RWPE1 (cell line): ENCODE measurements at regions not wholly inside any gene's neighbourhood (a gene's known extent, or its start where the extent isn't known, plus 50 kb on each side); places are given as distances from the start of the nearest gene placed in this dataset.
"Not testable (repeated sequence)": the region's sequence is repeated elsewhere in the genome, so short reads cannot be mapped to it uniquely, and the experiment has no call there.

Experiments
- CTCF ChIA-PET: fragments of 350-600 bp; sonication (Branson Sonifier 250); formaldehyde crosslinking; extraction: SDS; loops from one replicate; lab custom pipeline; 2021; lab: Yijun Ruan, JAX
- POLR2A ChIA-PET: fragments of 400-600 bp; formaldehyde crosslinking; extraction: SDS; loops from one replicate; lab custom pipeline; 2020; ENCODE audit warnings: antibody characterized with exemption; ENCODE audit not compliant: low non-redundant PET; lab: Yijun Ruan, JAX
- DNase-seq: peaks from one replicate; pipeline ENCODE4 v3.0.0; 2012; ENCODE audit warnings: low spot score
- H3K27ac ChIP-seq: fragments of 450-650 bp; 2 replicates; pipeline ENCODE4 v1.5.1; 2017
- CTCF ChIP-seq: fragments of 450-650 bp; conservative IDR thresholded peaks from 2 replicates; pipeline ENCODE4 v1.5.1; 2017; ENCODE audit warnings: low read depth, mild to moderate bottlenecking

DNA sequence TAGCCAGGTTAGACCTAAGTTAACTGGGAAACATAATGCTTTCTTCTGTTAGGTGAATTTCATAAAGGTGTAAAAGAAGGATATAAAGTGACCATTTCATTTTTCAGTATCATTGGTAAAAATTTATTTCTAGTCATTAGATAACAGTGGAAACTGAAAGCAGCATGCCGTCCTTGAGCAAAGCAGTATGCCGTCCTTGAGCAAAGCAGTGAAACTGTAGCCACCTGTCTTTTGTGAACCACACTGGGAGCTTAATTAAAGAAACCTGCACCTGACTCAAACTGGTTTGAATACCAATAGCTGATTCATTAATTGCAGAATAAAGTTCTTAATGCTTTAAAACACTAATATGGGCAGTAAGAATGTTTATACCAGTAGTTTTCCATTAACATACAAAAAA, 281.5 kb upstream of the OR4C13 start:
- CTCF ChIA-PET, DNase-seq, POLR2A ChIA-PET, H3K27ac ChIP-seq: not testable (repeated sequence)

GRCh38 chr11:49702121-49702520, 250.1 kb upstream of the OR4C13 start:
- CTCF ChIA-PET, DNase-seq, H3K27ac ChIP-seq, POLR2A ChIA-PET: not testable (repeated sequence)

GRCh38 chr11:49750447-49750846, 201.7 kb upstream of the OR4C13 start:
- H3K27ac ChIP-seq, POLR2A ChIA-PET, DNase-seq, CTCF ChIA-PET: not testable (repeated sequence)

DNA sequence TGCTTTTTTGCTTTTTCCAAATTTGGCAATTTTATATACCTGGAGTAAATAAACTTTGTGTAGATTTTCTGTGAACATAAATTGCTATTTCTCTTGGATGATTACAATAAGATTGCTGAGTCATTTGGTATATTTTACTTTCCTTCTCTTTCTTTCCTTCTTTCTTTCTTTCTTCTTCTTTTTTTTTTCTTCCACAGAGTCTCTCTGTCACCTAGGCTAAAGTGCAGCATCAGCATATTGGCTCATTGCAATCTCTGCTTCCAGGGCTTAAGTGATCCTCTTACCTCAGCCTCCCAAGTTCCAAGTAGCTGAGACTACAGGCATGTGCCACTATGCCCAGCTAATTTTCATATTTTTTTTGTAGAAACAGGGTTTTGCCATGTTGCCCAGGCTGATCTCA, 201.2 kb upstream of the OR4C13 start:
- POLR2A ChIA-PET, H3K27ac ChIP-seq, DNase-seq, CTCF ChIA-PET: not testable (repeated sequence)

DNA sequence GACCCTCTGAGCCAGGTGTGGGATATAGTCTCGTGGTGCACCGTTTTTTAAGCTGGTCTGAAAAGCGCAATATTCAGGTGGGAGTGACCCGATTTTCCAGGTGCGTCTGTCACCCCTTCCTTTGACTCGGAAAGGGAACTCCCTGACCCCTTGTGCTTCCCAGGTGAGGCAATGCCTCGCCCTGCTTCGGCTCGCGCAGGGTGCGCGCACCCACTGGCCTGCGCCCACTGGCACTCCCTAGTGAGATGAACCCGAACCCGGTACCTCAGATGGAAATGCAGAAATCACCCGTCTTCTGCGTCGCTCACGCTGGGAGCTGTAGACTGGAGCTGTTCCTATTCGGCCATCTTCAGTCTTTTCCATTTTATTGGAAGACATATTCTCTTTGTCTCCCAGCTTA, 171.4 kb upstream of the OR4C13 start:
- POLR2A ChIA-PET, H3K27ac ChIP-seq, CTCF ChIA-PET, DNase-seq: not testable (repeated sequence)

DNA sequence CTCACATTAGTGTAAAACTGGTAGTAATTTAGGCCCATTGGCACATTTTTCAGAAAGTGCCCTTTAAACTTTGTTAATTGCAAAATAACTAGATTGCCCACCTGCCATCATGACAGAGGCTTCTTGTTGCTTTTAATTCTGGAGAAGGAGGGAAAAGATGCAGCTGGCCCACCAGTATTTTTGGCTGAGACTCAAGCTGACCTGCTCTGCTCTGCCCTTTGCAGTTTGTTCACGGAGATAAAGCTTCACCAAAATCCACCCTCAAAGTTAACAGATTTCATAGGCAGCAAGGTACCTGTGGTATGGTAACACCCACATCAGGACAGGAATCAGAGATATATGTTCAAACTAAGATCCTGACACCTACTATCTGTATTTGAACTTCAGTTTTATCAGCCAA, 170.2 kb upstream of the OR4C13 start:
- H3K27ac ChIP-seq, POLR2A ChIA-PET, DNase-seq, CTCF ChIA-PET: not testable (repeated sequence)

GRCh38 chr11:49783841-49784240, 168.3 kb upstream of the OR4C13 start:
- POLR2A ChIA-PET, H3K27ac ChIP-seq, CTCF ChIA-PET, DNase-seq: not testable (repeated sequence)

DNA sequence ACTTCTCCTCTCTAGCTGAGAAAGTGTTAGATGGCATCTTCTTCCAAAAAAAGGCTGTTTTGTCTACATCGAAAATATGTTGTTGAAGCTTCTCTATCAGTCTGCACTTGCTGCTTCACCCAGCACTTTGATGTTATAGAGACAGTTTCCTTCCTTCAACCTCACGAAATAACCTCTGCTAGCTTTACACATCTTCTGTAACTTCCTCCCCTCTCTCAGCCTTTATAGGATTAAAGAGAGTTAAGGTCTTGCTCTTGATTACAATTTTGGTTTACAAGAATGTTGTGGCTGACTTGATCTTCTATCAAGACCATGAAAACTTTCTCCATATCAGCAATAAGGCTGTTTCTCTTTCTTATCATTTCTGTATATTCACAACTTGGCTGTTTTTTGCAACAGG, 162.4 kb upstream of the OR4C13 start:
- CTCF ChIA-PET, POLR2A ChIA-PET, DNase-seq, H3K27ac ChIP-seq: not testable (repeated sequence)

- POLR2A ChIA-PET, H3K27ac ChIP-seq, DNase-seq, CTCF ChIA-PET: not testable (repeated sequence)
Observed at GRCh38 chr11:49798206-49798837, 153.9 kb upstream of the OR4C13 start.

- CTCF ChIA-PET, H3K27ac ChIP-seq, DNase-seq, POLR2A ChIA-PET: not testable (repeated sequence)
Observed at GRCh38 chr11:49817705-49818430, 134.3 kb upstream of the OR4C13 start.

GRCh38 chr11:49823188-49823587, 129.0 kb upstream of the OR4C13 start:
- POLR2A ChIA-PET = not testable (repeated sequence)

GRCh38 chr11:49850541-49850940, 101.7 kb upstream of the OR4C13 start:
- CTCF ChIA-PET, DNase-seq, POLR2A ChIA-PET, H3K27ac ChIP-seq: not testable (repeated sequence)

More at GRCh38 chr11:49823188-49823587, 129.0 kb upstream of the OR4C13 start:
- CTCF ChIA-PET, DNase-seq, H3K27ac ChIP-seq: not testable (repeated sequence)

- TF ChIP-seq CTCF = no peak
- CTCF ChIA-PET = no interaction called here
- no peak for DNase-seq
- H3K27ac ChIP-seq = no peak overlapping the region
- POLR2A ChIA-PET = no interaction called here
Observed at GRCh38 chr11:49851511-49851910, 100.7 kb upstream of the OR4C13 start.
